GM19397 (cell line): ENCODE measurements at regions not wholly inside any gene's neighbourhood (a gene's known extent, or its start where the extent isn't known, plus 50 kb on each side); places are given as distances from the start of the nearest gene placed in this dataset.

Experiments
- ATAC-seq: cut with Tn5 transposase; IDR thresholded peaks from one replicate; pipeline ENCODE4 v1.9.1; 2021; ENCODE audit warnings: mild to moderate bottlenecking, moderate library complexity; ENCODE audit not compliant: unreplicated experiment

DNA sequence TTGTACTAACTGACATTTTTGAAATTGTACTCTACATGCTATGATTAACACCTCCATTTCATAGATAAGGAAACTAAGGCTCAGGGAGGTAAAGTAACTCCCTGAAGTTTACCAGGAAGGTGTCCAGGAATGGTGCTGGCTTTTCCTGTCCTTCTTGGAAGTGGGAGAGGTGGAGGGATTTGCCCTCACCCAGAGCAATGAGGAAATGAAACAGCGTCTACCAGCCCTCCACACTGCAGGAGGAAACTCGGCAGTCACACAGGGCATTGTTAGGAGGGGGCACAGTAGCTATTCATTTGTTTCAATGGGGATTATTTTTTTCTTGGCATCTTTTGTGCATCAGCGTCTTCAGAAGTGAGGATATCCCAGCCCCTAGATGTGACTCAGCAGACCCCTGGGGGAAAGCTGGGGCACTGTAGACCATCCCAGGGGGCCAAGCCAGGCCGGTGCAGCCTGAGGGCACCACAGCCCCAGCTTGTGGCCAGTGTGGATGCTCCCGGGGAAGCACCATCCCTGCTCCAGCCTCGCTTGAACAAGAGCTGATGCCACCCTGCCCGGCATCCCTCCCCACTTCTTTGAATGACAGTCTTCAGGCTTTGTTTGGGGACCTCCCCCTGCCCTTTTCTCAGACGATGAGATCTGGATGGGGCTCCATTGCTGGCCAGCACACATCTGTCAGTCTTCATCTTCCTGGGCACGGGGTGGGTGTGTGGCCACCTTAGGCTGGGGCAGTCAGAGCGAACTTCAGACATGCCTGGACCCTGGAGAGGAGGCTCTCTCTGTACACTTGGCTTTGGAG, 224.4 kb upstream of the PMEPA1 start:
- no peak for ATAC-seq

DNA sequence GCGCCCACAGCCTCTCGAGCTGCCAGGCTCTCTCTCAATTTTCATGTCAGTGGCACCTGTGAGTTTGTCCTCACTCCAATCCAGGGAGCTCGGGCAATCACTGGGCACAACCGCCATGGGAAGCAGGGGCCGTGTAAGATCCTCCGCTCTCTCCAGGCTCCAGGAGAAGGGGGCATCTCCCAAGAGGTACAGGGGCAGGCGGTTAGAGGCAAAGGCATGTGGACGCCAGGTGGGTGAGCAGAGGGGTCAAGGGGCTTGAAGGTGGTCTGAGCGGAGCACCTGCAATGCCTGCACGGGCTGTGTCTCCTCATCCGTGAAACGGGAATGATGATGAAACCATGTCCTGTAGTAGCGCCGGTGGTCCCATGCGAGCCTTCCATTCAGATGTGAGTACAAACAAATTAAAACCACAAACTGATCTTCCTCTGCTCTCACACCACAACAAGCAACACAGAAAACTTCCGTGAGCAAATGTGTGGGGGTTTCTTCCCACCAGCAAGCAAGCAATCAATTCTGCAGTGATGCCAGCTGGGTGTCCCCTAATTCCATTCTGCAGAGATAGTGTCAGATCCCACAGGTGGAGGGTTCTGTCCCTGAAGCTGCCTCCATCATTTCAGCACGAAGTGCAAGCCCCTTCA, 222.5 kb upstream of the PMEPA1 start:
- ATAC-seq: no peak

DNA sequence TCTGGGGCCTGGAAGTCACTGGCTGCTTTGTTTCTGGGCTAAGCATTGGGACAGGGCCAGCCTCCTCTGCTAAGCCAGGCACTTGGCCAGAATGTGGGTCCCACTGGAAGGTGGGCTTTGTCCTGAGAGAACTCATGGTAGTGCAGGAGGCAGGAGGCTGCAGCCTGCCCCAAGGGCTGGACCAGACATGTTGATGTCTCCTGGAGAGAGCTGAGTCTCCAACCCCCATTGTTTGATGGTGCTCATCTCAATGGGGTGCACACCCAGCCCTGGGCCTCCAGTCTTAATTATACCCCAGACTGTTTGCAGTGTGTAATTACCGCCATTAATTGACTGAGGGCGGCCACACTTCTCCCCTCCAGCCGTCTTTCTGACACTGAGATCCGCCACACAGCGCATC, 220.5 kb upstream of the PMEPA1 start:
- no peak for ATAC-seq

GRCh38 chr20:57928181-57928967, 218.6 kb upstream of the PMEPA1 start:
- no peak for ATAC-seq

- ATAC-seq: no peak
These were observed 217.6 kb upstream of the PMEPA1 start for GRCh38 chr20:57927376-57927775.

- no peak for ATAC-seq
These were observed 212.9 kb upstream of the PMEPA1 start for GRCh38 chr20:57922706-57923105.

GRCh38 chr20:57922083-57922482, 212.3 kb upstream of the PMEPA1 start:
- no peak for ATAC-seq

GRCh38 chr20:57921676-57922075, 211.9 kb upstream of the PMEPA1 start:
- ATAC-seq: no peak

DNA sequence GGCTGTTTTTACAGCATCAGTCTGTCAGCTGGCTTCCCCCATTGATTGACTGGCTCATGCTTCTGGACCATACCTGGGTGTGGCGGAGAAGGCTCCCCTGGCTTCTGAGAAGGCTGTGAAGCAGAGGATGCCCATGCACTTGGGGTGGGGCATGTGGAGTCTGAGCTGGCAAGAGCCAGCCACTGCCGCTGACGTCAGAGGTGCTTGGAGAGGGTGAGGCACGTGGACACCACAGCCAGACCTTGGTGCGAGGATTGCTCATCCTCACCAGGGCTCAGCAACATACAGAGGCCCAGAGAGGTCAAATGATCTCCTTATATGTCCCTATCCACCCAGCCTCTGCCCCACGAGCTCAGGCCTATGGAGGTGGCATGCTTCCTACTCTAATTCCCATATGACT, 211.2 kb upstream of the PMEPA1 start:
- ATAC-seq: no peak

GRCh38 chr20:57919049-57919448, 209.2 kb upstream of the PMEPA1 start:
- ATAC-seq: no peak

DNA sequence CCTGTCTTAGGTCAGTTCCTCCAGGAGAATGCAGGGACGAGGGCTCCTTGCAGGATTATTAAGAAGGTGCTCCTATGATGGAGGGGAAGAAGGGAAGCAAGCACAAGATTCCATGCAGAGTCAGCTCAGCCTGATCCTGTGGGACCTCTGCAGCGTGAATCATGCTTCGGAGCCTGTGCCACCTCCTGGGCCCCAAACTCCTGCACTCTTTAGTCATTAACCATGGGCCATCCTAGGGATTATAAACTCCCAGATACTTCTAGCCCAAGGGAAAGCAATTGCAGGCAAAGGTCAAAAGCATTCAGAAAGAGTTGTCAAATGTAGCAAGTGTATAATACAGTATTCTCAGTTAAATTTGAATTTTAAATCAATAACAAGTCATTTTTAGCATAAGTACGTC, 208.7 kb upstream of the PMEPA1 start:
- no peak for ATAC-seq

DNA sequence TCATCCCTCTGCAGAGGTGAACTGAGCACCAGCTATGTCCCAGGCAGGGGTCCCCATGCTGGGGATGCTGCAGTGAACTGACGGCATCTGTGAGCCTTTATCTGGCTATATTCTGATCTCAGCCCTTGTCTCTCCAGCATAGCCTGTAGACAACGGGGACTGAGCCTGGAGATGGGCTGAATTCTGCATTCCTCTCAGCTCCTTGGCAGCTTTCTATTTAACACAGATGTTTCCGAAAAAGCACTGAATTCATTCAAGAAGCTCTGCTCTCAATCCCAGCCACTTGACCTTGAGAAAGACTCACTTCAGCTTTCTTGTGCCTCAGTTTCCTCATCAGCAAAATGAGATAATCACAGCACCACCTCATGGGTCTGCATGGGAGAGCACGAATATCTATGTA, 204.4 kb upstream of the PMEPA1 start:
- no peak for ATAC-seq

GRCh38 chr20:57913156-57913930, 203.5 kb upstream of the PMEPA1 start:
- no peak for ATAC-seq

GRCh38 chr20:57912227-57912582, 202.4 kb upstream of the PMEPA1 start:
- ATAC-seq: no peak

GRCh38 chr20:57911512-57912226, 201.9 kb upstream of the PMEPA1 start:
- ATAC-seq: no peak

- ATAC-seq: no peak
These were observed 200.9 kb upstream of the PMEPA1 start for GRCh38 chr20:57910716-57911115.

DNA sequence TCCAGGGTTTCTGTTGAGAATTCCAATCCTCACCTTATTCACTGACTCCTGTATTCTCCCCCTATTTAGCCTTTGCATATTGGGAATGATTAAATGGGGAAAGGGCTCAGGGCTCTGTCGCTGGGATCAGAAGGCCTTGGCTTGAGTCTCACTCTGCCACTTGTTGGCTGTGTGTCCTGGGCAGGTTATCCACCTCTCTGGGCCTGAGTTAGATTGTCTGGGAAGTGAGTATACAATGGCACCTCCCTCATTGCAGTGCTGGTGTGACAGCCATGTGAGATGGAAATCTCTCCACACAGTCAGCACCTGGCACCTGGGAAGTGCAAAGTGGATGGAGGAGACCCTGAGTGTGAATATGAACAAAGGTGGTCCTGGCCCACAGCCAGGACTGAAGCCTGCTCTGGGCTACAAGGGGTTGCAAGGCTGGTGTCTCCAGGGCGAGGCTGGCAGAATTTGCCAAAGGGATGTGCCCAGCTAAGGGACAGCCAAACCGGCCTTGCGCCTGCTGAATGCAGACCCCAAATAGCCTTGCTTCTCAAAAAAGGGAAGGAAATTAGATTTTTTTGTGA, 200.0 kb upstream of the PMEPA1 start:
- no peak for ATAC-seq

DNA sequence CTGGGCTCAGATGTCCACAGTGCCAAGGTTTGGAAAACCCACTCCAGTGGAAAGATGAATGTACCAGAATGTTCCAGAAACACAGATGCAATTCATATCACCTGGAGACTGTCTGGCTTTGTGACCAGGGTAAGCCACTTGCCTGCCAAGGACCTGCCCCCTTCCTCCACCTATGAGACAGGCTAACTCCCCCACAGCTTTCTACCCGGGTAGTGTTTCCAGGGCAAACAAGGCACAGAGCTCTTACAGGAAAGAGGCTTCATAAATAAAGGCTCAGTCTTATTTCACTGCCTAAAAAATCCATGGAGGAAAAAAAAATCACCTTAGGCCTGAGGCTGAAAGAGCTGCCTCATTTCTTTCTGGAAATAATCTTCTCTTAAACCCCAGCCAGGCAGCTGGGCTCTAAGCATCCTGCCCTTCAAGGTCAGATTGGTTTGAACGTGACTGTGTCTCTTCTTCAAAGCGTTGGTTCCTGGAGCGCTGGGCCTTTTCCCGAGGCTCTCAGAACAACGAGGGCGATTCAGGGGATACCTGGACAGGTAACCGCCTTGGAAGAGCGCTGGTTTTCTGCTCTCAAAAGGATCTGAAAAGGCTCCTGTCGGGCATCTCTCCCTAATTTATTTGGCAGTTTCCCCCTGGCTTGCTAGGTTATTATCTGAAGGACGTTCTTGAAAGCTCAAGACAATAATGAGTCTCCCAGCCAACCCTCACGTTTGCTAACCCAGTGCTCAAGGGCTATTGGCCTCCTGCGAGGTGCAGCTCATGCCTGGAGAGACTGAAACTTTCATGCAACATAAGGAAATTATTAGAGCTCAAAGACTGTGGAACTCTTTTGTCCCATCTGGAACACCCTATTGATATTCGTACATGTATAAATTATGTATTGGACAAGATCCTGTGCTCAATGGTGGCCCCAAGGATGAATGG, 199.2 kb upstream of the PMEPA1 start:
- ATAC-seq: no peak

DNA sequence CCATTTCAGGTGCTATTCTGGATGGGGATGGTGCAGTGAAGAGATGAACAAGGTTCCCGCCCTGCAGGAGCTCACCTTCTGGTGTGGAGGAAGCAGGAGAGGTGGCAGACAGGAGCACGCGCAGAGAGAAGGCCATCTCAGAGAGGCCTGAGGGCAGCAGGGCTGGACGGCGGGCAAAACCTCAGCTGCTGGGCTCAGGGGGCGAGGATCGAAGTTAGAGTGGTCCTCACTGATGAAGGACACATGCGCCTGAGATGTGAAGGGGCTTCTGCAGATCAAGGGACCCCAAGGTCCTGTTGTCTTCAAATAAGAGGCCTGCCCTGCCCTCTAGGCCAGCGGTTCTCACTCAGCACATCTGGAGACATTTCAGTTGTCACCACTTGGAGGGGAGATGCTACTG, 198.4 kb upstream of the PMEPA1 start:
- no peak for ATAC-seq
